Mucosa of stomach (tissue), 1 donor: ENCODE measurements at regions not wholly inside any gene's neighbourhood (a gene's known extent, or its start where the extent isn't known, plus 50 kb on each side); places are given as distances from the start of the nearest gene placed in this dataset.

Experiments used
- H3K27me3 ChIP-seq: one replicate; pipeline ENCODE4 v1.7.0; 2013; ENCODE audit warnings: mild to moderate bottlenecking, low read length; ENCODE audit not compliant: control insufficient read depth, insufficient read depth
- H3K36me3 ChIP-seq: one replicate; pipeline ENCODE4 v1.7.0; 2013; ENCODE audit warnings: low read length; ENCODE audit not compliant: control insufficient read depth, insufficient read depth
- H3K4me1 ChIP-seq: one replicate; pipeline ENCODE4 v1.7.0; 2013; ENCODE audit warnings: mild to moderate bottlenecking, low read length; ENCODE audit not compliant: control insufficient read depth, insufficient read depth
- H3K4me3 ChIP-seq: one replicate; pipeline ENCODE4 v1.7.0; 2013; ENCODE audit warnings: low read length
- H3K9ac ChIP-seq: one replicate; pipeline ENCODE4 v1.7.0; 2013; ENCODE audit warnings: mild to moderate bottlenecking, low read length, moderate library complexity
- H3K9me3 ChIP-seq: one replicate; pipeline ENCODE4 v1.7.0; 2013; ENCODE audit warnings: mild to moderate bottlenecking, low read length, moderate library complexity; ENCODE audit not compliant: control insufficient read depth
- donor health status: Pancreatic carcinoma.

DNA sequence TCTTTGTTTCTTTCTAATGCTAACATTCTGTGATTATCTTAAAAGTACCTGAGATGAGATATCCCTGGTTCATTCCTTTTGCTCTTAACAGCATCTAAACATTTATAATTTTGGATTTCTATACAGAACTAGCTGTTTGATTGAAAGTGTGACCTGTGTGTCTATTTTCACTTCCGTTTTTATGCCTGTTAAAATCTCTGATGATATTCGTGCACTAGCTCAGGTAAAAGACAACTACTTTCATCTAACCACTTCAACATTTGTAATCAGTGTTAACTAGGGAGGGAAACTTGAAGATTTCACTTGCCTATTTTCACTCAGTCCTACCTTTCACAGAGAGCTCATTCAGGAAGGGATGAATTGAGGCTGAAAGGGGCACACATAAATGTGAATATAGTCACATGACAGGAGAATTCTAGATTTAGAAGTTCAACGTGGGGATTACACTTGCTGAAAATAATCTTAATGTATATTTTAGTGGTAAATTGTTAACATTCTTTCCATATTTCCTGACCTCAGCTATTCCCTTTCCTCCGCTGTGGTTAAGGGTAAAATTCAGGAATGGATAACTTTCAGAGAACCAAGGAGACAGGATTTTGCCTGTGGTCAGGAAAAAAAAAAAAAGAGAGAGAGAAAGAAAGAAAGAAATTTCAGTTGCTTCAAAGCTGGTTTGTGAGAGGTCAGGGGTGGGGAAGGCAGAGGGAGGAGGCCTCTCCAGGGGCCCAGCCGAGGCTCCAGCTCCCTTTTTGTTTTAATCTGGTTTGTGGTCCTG is 159.8 kb upstream of the TSC22D2 start:
- Histone ChIP-seq H3K9me3 (no peaks in the 10 kb centered on the region), H3K4me3 (no peak overlapping the region), H3K36me3 (no peaks in the 10 kb centered on the region), H3K4me1 (peaks cover 23% of the 10 kb centered on the region), H3K27me3 (peaks cover 3% of the 10 kb centered on the region), H3K9ac (no peak overlapping the region)

DNA sequence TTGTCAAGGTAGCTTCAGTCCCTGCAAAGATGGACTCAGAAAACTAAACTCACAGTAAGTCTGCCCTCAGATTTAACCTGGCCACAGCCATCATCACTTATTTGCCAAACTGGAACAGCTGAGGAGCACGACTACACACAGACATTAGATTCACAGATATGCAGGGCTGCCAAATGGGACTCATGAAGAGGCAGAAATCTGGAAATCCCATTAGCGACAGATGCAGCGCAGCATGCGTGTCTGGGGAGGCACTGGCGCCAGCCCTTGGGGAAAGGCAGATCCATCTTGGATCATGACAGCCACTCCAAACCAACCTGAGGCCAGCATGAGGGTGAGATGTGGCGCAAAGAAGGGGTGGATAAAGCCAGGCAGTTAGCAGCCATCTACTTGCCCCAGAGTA is 160.7 kb upstream of the TSC22D2 start:
- no peaks in the 10 kb centered on the region for H3K36me3 ChIP-seq
- H3K9me3 ChIP-seq: no peaks in the 10 kb centered on the region
- no peak overlapping the region for H3K4me3 ChIP-seq
- no peak overlapping the region for H3K9ac ChIP-seq
- H3K27me3 ChIP-seq: peaks cover 3% of the 10 kb centered on the region
- peaks cover 16% of the 10 kb centered on the region for H3K4me1 ChIP-seq

DNA sequence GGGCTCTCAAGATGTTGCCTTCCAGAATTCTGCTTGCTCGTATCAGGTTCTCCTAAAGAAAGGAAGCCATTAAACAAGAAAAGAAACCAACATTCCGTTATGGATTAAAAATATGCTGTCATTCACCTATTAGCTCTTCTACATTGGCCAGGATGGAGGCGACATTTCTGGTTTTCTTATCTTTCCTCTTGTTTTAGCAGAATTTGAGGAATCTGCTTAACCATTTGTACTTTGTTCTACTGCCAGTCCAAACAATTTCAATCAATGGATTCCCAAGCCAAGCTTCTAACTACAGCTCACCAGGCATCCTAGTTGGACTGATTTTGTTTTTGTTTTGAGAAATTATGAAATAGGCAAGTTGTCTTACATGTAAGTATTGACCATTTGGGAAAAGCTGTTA is 164.6 kb upstream of the TSC22D2 start:
- Histone ChIP-seq H3K27me3 (peaks cover 3% of the 10 kb centered on the region), H3K9me3 (no peaks in the 10 kb centered on the region), H3K9ac (no peak overlapping the region), H3K4me3 (no peak overlapping the region), H3K36me3 (no peaks in the 10 kb centered on the region), H3K4me1 (peaks cover 7% of the 10 kb centered on the region)

DNA sequence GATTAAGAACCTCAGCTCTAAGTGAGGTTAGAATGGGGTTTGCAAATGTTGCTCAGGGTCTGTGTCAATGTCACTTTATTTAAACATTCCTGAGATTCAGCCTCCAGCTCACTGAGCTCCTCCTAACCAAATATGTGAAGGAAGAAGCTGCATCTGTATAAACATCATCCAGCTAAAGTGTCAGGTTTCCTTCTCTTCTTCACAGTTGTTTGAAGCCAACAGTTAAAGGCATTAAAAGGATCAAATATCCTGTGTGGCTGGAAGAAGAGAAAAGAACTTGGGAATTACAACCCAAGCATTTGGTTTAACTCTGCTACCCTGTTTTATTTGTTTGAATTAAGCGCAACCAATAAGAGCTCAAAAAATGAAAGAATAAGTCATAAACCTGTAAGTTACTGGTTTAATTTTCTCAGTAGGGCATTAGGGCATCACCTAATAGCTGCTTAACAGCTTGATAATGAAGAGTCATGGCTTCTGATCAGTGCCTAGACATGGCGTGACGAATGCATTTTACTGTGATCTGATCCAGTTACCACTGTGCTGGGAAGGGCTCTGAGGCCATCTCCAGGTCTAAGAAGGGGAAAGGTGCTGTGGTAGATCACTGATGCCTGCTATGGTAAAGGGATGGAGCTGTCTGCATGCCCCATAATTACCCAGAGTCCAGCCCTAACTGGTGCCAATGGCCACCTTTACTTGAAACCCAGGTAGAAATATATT is 165.7 kb upstream of the TSC22D2 start:
- peaks cover 13% of the 10 kb centered on the region for H3K4me1 ChIP-seq
- no peaks in the 10 kb centered on the region for H3K36me3 ChIP-seq
- H3K27me3 ChIP-seq: peaks cover 8% of the 10 kb centered on the region
- no peaks in the 10 kb centered on the region for H3K9me3 ChIP-seq
- no peak overlapping the region for H3K9ac ChIP-seq
- no peak overlapping the region for H3K4me3 ChIP-seq

DNA sequence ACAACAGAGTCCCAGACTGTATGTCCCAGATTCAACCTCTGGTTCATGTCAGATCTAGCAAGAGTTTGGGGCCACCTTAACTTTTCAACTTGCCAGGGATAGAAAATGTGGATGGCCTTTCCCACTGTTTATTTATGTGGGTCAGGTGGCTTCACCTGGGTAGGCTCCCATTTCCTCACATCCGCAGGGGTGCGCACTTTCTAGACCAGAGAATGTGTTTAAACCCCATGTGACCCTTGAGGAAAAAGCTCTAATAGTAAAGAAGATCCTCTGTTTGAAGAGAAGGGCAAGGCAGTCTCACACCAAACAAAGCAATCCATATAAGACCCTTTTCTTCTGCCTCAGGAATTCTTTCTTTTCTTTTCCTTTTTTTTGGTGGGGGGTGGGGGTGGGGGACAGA is 167.2 kb upstream of the TSC22D2 start:
- Histone ChIP-seq H3K4me3 (no peak overlapping the region), H3K27me3 (peaks cover 17% of the 10 kb centered on the region), H3K36me3 (no peaks in the 10 kb centered on the region), H3K4me1 (peaks cover 13% of the 10 kb centered on the region), H3K9ac (no peak overlapping the region), H3K9me3 (no peaks in the 10 kb centered on the region)

DNA sequence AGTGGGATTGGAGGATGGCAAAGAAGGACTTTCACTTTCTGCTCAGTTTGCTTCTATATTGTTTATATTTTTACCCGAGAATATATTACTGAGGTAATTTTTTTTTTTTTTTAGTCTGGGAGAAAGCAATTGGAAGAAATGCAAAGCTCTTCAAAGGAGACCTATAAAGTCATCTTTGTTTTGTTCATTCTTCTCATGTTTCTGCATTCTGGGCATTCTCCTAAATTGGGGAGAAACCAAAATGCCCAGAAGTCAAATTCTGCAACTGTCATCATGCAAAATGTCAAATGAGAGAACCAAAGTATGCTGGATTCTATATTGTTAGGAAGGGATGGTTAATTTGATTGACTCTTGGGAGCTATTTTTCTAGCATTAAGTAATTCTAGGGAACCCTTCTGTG is 168.3 kb upstream of the TSC22D2 start:
- Histone ChIP-seq H3K9me3 (no peaks in the 10 kb centered on the region), H3K4me3 (no peak overlapping the region), H3K9ac (no peak overlapping the region), H3K4me1 (peaks cover 13% of the 10 kb centered on the region), H3K36me3 (no peaks in the 10 kb centered on the region), H3K27me3 (peaks cover 22% of the 10 kb centered on the region)

DNA sequence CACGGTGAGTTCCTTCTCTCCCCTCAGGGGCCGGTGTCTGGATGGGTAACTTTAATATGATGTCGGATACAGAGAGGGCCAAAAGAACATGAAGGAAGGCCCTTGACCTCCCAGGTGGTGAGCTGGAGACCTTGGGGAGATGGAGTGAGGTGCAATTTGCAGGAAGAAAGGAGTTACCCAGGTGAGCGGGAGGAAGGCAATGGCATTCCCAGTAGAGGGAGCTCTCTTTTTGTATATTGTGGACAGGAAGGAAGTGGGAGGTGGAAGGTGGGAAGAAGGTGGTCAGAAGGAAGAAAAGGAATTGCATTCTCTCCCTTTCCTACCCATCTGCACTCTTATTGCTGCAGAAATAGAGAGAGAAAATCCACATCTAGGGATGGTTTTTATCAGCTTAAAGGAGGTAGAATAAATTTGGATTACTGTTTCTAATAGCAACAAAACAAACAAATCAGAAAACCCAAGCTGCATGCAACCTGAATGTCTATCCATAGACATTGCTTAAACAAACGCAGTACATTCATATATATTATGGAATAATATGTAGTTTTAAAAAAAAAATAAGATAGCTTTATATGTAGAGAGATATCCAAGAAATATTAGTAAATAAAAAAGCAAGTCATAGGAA is 169.0 kb upstream of the TSC22D2 start:
- Histone ChIP-seq H3K4me1 (peaks cover 13% of the 10 kb centered on the region), H3K4me3 (no peak overlapping the region), H3K27me3 (peaks cover 24% of the 10 kb centered on the region), H3K36me3 (no peaks in the 10 kb centered on the region), H3K9me3 (no peaks in the 10 kb centered on the region), H3K9ac (no peak overlapping the region)

DNA sequence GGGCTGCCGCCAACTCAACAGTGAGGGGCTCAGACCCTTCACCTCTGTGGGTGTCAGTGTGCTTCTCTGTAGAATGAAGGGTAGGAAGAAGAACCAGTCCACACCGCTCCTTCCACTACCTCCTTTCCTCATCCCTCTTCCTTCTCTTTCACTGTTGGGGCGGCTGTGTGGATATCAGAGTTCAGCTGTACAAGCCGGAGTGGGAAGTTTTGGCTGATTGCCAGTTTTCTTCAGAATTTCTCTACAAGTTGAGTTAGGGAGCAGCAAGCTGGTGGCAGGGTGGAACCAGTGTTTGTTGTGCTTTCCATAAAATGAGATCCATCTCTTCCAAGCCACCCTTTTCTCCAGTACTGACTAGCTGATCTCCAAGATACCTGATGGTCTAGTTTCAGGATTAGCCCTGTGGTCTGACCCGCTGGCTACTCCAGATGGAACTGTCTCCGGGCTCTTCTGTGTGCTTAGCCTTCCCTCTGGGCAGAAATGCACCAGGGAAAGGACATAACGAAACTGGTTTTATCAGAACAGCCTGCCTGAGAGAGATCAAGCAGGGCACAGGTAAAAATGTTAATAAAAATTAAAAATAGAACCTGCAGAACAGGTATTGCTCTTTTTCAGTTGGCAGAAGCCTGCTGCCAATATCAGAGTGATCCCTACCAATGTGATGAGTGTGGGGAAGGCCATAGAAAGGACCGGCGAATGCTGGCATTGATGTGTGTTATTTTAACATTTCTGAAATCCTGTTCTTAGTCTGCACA is 169.9 kb upstream of the TSC22D2 start:
- no peaks in the 10 kb centered on the region for H3K9me3 ChIP-seq
- no peaks in the 10 kb centered on the region for H3K36me3 ChIP-seq
- peaks cover 25% of the 10 kb centered on the region for H3K27me3 ChIP-seq
- no peak overlapping the region for H3K9ac ChIP-seq
- no peak overlapping the region for H3K4me3 ChIP-seq
- peaks cover 13% of the 10 kb centered on the region for H3K4me1 ChIP-seq

DNA sequence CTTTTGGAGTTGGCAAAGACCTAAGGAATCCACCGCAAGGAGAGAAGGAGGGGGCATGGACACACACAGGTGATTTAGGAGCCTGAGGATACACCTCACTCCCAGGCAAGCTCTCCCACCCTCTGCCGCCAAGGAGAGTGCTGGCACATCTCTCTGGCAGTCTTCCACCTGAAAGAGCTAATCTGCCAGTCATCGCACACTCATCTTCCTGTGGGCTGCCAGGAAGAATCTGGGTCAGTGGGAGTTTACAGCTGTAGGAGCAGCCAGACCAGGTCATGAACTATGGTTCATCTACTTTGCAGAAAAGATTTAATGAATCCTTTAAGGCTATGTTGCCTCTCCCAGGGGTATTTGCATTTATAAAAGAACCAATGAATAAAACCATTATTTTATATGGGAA is 170.6 kb upstream of the TSC22D2 start:
- no peaks in the 10 kb centered on the region for H3K36me3 ChIP-seq
- H3K27me3 ChIP-seq: peaks cover 25% of the 10 kb centered on the region
- no peak overlapping the region for H3K9ac ChIP-seq

DNA sequence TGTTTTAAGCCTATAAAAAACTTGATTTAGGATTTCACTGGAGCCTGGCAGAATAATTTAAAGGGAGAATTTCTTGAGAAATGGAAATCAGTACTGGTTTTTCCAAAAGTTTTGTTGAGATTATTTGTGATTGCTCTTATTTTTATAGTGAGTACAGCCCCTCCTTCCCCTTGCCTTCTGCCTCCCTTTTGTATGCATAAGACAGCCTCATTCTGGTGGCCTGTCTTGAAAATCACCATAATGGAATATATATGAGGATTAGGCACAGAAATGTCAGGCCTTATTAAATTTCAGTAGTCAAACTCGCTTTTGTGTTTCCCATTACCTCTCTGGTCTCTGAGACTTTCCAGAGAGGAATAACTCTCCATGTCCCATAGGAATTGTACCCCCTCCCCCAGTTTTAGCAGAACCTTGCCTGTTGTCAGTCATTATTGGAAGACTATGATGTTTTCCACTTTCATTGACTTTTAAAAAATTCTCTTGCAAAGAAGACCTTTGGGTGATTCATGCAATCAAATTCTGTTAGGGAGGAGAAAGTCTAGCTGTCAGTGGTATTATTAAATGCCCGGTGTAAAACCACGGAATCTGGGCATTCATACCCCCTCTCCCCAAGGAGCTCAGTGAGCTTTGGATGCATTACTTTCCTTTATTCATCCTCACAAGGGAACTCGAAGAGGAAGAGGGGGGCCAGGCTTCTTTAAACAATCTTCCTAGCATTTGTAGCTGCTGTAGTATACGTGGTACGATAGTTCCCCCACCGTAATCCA is 171.6 kb upstream of the TSC22D2 start:
- Histone ChIP-seq H3K4me1 (peaks cover 13% of the 10 kb centered on the region), H3K9me3 (no peaks in the 10 kb centered on the region), H3K36me3 (no peaks in the 10 kb centered on the region), H3K27me3 (peaks cover 25% of the 10 kb centered on the region), H3K9ac (no peak overlapping the region), H3K4me3 (no peak overlapping the region)

More for the DNA sequence above, 170.6 kb upstream of the TSC22D2 start:
- no peaks in the 10 kb centered on the region for H3K9me3 ChIP-seq
- no peak overlapping the region for H3K4me3 ChIP-seq
- H3K4me1 ChIP-seq: peaks cover 13% of the 10 kb centered on the region

DNA sequence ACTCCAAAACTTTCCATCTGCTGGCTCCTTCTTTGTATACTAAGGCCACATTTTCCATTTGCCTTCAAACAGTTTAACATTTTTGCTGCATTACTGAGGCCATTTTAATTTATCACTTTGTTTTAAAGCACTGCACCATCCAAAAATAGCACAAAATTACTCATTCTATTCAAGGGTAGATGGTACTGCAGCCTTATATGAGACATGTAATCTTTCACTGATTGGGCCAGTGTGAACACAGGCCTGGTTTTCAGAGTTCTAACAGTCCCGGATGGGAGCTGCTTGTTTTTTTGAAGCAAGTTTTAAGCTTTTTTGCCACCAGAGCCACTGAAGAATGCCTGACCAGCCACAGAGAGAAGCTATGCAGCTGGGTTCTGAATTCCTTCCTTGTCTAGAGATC is 172.3 kb upstream of the TSC22D2 start:
- no peaks in the 10 kb centered on the region for H3K9me3 ChIP-seq
- no peaks in the 10 kb centered on the region for H3K36me3 ChIP-seq
- H3K4me1 ChIP-seq: peaks cover 13% of the 10 kb centered on the region
- H3K9ac ChIP-seq: no peak overlapping the region
- no peak overlapping the region for H3K4me3 ChIP-seq
- H3K27me3 ChIP-seq: peaks cover 25% of the 10 kb centered on the region
